HG03520 (cell line): ENCODE measurements at regions not wholly inside any gene's neighbourhood (a gene's known extent, or its start where the extent isn't known, plus 50 kb on each side); places are given as distances from the start of the nearest gene placed in this dataset.

ENCODE experiments used
- ATAC-seq: cut with Tn5 transposase; IDR thresholded peaks from one replicate; pipeline ENCODE4 v1.9.1; 2021; ENCODE audit warnings: mild to moderate bottlenecking, moderate library complexity; ENCODE audit not compliant: unreplicated experiment

- no peak for ATAC-seq
These were observed 963.7 kb upstream of the CRIM1 start for GRCh38 chr2:35391736-35392442.

DNA sequence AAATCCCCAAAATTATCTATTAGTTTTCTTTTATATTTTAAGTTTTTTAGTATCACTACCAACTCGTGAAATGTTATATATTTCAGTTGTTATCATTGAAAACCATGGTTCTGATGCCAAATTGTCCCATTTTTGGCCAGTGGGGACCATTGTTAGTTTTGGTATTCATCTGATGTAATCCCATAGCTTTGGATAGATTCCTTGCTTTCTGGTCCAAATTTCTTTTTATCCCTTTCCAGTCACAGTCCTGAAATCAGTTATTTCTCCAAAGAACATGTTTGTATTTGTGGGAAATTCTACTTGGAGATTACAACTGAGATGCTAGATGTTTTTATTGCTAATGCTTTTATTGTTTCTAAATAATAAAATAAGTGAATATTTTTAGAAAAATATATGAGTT, 976.8 kb upstream of the CRIM1 start:
- no peak for ATAC-seq

- no peak for ATAC-seq
These were observed 980.7 kb upstream of the CRIM1 start for GRCh38 chr2:35374845-35375244.

GRCh38 chr2:35365859-35366258, 989.7 kb upstream of the CRIM1 start:
- no peak for ATAC-seq

DNA sequence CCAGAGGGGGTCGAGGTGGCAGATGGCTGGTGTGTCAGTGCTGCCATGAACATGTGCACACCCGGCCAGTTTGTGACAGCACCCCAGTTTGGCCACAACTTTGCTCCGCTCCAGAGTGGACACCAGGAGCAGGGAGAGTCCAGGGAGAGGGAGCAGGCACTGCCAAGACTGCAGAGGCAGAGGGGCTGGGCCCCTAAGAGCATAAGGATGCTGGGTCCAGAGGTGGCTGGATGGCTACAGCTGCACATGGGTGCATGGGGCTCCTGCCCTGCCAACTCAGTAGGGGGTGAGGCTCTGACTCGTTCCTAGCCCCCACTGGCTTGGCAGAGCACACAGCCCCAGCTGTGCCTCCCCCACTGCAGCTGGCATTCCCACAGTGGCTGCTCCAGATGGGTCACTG, 999.2 kb upstream of the CRIM1 start:
- no peak for ATAC-seq

GRCh38 chr2:35355056-35355455, 1000.5 kb upstream of the CRIM1 start:
- ATAC-seq: no peak

DNA sequence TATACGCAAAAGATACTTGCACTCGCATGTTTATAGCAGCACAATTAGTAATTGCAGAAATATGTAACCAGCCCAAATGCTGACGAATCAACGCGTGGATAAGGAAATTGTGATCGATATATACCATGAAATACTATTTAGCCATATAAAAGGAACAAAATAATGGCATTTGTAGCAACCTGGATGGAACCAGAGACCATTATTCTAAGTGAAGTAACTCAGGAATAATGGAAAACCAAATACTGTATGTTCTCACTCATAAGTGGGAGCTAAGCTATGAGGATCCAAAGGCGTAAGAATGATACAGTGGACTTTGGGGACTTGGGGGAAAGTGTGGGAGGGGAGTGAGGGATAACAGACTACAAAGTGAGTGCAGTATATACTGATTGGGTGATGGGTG, 1008.0 kb upstream of the CRIM1 start:
- no peak for ATAC-seq

DNA sequence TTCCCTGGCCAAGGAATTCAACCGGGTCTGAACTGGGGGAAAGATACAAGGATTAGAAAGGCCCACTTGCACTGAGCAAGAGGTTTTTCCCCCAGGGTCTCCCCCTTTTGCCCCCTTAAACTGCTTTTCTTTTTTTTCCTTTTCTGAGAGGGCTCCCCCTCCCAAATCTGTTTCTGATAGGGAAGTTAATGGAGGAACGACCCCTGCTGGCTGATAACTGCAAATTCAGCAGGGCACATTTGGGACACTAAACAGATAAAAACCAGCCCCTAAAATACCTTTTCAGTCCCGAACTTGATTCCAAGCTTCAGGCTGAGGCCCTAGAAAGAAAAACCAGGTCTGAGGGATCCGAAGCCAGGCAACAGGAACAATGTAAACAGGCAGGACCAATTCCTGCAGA, 1012.4 kb upstream of the CRIM1 start:
- no peak for ATAC-seq

DNA sequence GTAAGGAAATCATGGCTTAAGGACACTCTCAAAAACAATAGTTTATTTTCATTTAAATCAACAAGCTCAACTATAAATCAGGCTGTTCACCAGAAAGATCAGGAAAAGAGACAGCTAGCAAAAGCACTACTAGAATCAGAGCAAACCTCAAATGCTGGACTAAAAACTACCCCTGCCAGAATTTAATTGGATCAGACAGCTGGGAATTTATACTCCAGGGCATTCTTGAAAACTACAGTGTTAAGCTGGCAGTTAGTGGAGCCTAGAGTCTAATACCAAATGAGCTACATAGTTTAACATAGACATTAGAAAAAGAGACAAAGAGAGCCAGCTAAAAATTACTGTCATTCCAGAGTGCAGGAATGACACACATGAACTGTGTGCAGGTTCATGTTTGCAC, 1016.4 kb upstream of the CRIM1 start:
- no peak for ATAC-seq

- ATAC-seq: no peak
These were observed 1017.7 kb upstream of the CRIM1 start for GRCh38 chr2:35337922-35338321.

- ATAC-seq: no peak
These were observed 1041.5 kb upstream of the CRIM1 start for GRCh38 chr2:35314049-35314448.

- no peak for ATAC-seq
These were observed 1054.2 kb upstream of the CRIM1 start for GRCh38 chr2:35301369-35301768.

DNA sequence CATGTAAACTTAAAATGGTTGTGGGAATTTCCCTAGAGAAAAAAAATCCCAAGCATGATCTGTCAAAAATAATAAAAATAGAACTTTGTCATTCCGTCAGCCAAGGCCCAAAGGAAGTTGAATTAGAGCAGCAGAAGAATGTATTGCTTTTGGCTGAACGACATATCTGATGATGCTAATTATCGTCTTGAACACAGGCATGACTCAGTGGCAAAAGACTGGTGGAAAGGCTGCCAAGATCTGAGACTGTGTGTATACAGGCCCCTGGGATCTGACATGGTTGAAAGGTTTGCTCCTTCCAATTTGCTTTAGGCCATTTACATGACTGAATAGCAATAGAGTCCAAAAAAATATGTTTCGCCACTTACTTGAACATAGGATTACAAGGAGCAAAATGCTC, 1057.1 kb upstream of the CRIM1 start:
- no peak for ATAC-seq

- ATAC-seq: no peak
These were observed 1058.2 kb upstream of the CRIM1 start for GRCh38 chr2:35297403-35297802.

- no peak for ATAC-seq
These were observed 1060.8 kb upstream of the CRIM1 start for GRCh38 chr2:35294636-35295263.

GRCh38 chr2:35293261-35293660, 1062.3 kb upstream of the CRIM1 start:
- no peak for ATAC-seq

DNA sequence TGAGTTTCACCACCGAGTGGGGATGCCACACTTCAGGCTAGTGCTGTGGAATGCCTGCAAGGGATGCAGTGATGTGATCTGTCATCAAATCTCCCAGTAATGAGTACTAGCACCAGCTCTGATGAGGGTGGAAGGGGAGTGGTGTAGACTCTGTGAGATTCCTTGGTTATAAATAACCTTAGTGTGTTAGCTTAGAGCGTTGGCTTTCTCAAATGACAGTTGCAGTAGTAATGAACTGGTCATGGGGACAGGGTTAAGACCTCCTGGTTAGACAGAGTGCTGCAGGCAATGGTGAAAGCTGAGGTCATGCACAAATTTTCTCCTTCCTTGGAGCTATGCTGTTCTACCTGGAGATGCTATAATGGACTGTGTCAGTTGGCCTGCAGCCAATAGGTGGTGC, 1063.4 kb upstream of the CRIM1 start:
- no peak for ATAC-seq

- no peak for ATAC-seq
These were observed 1073.9 kb upstream of the CRIM1 start for GRCh38 chr2:35281702-35282101.

DNA sequence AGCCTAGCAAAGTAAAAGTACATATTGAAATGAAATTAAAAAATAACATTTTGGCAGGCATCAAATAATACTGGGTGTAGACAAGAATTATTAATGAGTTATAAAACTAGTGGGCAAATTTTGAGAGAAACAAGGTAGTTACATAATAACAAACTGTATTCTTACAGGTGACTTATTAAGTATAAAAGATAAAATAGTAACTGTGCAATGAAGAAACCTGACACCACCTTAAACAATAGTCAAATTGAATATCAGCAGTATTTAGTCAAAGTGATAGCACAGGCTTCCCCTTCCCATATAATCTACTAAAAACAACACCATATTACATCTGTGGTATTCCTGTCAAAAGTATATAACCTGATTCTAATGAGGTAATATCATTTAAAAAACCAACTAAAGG, 1099.8 kb upstream of the CRIM1 start:
- no peak for ATAC-seq

DNA sequence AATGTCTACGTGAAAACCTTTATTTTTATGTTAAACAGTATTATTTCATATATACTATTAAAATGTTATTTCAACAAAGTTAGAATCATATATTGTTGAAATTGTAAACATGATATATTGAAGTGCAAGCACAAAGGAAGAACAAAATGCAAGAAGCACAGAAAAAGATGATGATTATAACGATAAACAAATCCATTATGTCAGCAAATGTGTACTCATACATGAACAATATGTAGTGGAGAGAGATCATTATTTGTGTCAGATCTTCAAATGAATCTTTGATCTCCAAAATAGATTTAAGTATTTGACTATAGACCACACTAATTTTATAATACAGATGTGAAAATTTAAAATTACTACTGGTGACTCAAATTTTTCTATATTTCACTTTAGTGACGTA, 1104.4 kb upstream of the CRIM1 start:
- ATAC-seq: no peak

DNA sequence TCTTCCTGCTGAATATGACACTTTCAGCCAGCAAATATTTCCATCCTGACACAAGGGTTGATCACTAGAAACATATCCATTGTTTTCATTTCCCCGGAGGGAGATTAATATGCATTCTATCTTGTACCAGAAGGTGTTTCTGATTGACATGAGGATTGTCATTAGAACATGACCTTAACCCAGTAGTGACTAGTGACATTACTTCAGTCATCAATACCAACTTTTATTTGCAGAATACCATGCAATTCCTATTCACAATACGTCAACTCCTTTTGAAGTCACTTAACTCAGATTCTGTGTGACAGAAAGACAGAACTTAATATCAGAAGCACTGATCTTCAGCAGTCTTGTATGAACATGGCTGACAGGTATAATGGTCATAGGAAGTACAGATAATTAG, 1108.9 kb upstream of the CRIM1 start:
- no peak for ATAC-seq

GRCh38 chr2:35228584-35228983, 1127.0 kb upstream of the CRIM1 start:
- ATAC-seq: no peak

GRCh38 chr2:35220461-35220860, 1135.1 kb upstream of the CRIM1 start:
- no peak for ATAC-seq
